Renal cortical epithelial cell (primary cell): ENCODE measurements at regions not wholly inside any gene's neighbourhood (a gene's known extent, or its start where the extent isn't known, plus 50 kb on each side); places are given as distances from the start of the nearest gene placed in this dataset.
A peak's percentile ranks its signal among the peaks of the same experiment; 100 is the strongest.

Source experiments
- DNase-seq: peaks from one replicate; pipeline ENCODE4 v3.0.0-alpha.2; 2011; ENCODE audit warnings: low read depth

GRCh38 chr4:16365036-16365569, 138.8 kb upstream of the TAPT1 start:
- DNase-seq: no peak

DNA sequence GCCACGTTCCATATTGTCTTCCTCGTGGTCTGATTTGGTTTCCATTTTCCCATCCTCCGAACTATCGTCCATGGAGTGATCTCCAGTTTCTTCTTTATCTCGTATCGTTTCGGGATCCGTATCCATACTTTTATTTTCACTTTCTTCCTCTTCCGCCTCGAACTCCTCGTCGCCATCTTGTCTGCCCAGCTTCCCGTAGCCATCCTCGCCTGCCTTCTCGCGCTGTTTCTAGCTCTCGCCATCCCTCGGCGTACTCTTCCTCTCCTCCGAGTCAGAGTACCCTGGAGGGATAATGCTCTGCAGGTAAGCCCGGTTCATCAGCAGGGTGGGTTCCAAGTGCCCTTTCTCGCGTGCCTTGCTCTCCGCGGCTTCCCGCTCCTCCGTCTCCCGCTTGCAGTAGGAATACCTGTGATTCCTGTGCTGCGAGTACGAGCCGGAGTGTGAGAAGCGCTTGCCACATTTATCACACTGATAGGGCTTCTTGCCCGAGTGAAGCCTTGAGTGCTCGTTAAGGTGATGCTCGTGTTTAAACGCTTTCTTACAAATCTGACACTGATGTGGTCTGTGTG, 134.5 kb upstream of the TAPT1 start:
- DNase-seq: no peak

- no peak for DNase-seq
These were observed 126.9 kb upstream of the TAPT1 start for GRCh38 chr4:16353165-16353564.

DNA sequence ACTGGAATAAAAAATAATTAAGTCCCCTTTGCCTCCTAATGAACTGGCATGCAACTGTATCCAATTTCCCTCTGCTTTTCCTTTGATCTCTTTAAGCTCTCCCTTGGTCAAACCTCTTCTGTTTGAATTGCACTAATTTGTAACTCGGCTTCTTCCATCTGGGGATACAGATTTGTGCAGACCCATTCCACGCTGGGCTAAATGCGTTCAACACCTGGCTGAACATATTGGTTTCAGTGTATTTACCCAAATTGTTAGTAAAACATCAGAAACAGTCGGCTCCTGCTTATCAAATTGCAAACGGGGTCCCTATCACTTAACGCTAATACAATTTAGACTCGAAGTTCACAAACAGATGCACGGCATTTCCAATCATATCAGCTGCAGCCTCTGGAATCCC, 124.9 kb upstream of the TAPT1 start:
- no peak for DNase-seq

DNA sequence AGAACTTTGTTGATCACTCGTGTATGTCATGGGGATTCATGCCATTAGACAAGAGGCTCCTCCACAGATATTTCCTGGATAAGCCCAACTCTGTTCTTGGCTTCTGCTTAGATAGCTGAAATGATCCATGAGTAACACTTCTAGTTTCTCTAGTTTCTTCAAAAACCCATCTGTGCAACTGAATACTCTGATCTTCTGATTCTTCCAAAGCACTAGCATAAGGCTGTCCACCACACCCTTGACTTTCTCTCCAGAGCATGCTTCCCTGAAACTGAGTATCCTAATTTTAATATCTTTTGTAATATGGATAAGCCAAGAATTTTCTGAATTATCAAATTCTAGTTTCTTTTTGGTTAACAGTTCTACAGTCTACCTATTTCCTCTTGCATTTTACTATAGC, 118.6 kb upstream of the TAPT1 start:
- no peak for DNase-seq

- peak; percentile 85 for DNase-seq
These were observed 111.7 kb upstream of the TAPT1 start for GRCh38 chr4:16337936-16338335.

DNA sequence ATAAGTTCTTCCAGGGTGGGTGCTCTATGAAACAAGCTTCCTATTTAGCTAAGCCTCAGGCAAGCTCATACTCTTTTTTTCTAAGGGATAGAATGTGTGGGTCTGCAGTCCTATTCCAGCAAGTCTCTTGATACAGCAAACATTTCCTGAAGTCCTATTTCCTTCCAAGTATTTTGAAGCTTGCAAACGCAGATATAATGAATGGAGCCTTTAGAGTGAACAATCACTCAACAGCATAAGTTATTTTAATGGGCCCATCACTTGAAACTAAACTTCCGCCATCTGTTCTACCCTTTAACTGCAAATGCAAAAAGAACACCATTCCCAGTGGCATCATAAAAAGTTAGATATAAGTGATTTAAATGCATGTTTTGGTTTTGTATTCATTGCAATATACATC, 108.3 kb upstream of the TAPT1 start:
- DNase-seq: no peak

- DNase-seq: no peak
These were observed 103.5 kb upstream of the TAPT1 start for GRCh38 chr4:16329797-16330134.

- peak; percentile 3 for DNase-seq
These were observed 103.0 kb upstream of the TAPT1 start for GRCh38 chr4:16329125-16329796.

- no peak for DNase-seq
These were observed 95.9 kb upstream of the TAPT1 start for GRCh38 chr4:16322183-16322582.

DNA sequence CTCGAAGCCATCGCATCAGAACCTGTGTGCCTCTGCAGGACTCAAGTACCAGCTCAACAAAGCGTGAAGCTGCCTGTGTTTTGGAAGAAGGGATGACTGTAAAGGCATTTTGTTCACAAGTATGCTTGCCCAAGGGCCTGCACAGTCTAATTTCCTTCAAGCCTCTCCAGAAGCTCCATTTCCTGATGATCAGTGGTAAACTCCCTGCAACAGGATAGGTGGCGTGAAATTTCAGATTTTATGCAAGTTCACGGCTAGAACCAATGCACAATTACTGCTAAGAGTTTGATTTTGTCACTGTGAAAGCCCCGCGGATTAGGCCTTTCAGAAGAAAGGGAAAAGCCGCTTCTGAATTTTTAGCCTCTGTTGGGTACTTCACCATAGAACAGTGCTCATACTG, 89.2 kb upstream of the TAPT1 start:
- DNase-seq: no peak

DNA sequence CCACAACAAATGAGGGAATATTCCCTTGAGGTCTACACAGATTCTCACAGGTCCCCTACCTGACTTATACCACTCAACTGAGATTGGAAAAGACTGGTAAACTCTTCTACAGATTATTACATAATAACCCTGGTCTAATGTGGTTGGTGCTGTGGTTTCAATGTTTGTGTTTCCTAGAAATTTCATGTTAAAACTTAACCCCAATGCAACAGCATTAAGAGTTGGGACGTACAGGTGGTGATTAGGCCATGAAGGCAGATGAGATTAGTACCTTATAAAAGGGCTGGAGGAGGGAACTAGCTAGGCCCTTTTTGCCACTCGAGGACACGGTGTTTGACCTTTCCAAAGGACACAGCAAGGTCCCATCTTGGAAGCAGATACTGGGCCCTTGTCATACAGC, 84.3 kb upstream of the TAPT1 start:
- no peak for DNase-seq

- no peak for DNase-seq
These were observed 76.4 kb upstream of the TAPT1 start for GRCh38 chr4:16302648-16303047.

GRCh38 chr4:16297003-16297402, 70.7 kb upstream of the TAPT1 start:
- DNase-seq: no peak

- peak; percentile 54 for DNase-seq
These were observed 68.2 kb upstream of the TAPT1 start for GRCh38 chr4:16294455-16294854.

DNA sequence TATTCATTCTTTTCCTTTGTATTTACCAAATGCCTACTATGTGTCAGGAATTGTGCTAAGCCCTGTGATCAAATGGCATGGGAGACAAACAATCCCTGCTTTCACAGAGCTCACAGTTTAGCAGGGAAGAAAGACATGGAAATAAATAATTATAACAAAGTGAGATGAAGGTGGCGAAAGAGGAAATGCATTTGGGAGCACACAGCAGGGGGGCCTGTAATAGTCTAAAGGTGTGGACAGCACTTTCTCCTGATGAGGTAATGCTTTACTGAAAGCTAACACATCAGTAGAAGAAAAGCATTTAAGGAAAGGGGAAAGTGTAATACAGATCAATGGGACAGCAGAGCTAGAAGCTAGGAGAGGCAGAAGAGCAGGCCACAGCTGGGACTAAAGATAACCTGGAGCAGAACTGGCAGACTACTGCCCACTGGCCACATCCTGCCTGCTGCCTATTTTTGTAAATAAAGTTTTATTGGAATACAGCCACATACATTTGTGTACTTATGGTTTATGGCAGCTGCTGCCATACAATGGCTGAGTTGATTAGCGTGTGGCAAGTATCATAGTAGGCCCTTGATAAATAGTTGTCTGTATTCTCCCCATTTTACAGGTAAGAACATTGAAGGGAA, 67.1 kb upstream of the TAPT1 start:
- DNase-seq: no peak

- no peak for DNase-seq
These were observed 66.3 kb upstream of the TAPT1 start for GRCh38 chr4:16292585-16292984.

GRCh38 chr4:16290681-16291420, 64.6 kb upstream of the TAPT1 start:
- no peak for DNase-seq

DNA sequence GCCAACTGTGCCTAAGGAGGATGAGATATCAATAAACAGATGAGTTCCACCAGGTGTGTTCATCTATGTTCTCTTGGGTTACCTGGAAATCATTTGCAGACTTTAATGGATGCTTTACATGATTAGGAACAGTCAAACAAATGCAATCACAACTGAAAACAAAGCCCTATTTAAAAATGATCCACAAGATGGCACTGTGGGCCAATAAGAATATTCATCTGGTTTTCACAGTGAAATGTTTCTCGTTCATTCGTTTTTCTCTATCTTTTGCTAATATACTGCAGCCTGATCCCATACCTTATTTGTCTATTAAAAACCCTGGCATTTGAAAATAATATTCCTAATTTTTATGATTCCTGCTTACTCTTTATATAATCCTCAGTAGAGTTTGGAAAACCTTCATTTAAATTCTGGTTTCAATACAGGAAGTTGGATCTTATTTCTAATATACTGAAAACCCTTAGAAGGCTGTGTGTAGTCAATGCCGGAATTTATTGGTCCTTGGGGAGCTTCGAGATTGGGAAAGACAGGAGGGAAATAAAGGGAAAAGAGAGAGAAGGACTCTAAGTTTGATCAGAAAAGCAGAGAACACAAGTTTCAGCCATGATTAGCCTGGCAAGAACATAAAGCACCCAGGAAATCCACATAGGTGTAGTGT, 63.8 kb upstream of the TAPT1 start:
- DNase-seq: peak; percentile 48

DNA sequence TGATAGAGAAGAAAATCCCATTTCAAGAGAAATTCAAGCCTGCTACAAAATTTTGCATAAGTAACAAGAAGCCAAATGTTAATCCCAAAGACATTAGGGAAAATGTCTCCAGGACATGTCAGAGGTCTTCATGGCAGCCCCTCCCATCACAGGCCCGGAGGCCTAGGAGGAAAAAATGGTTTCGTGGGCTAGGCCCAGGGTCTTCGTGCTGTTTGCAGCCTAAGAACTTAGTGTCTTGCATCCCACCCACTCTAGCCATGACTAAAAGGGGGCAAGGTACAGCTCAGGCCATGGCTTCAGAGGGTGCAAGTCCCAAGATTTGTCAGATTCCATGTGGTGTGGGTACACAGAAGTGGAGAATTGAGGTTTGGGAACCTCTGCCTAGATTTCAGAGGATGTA, 57.8 kb upstream of the TAPT1 start:
- DNase-seq: no peak

DNA sequence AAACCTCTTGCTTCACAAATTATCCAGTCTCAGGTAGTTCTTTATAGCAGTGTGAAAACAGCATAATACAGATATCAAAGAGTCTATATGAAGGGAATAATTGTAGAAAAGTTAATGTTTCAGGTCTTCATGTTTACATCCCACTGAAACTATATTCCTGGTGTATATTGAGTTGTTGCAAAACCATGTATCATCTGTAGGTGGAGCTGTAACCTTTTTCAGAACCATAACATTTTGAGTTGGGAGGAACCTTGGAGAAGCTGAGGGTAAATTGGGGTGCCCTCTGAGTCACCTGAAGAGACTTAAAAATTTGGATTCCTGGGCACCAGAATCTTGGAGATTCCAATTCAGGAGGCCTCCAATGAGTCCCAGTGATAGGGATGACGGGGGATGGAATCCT, 51.9 kb upstream of the TAPT1 start:
- DNase-seq: no peak
